H9 (cell line): ENCODE measurements at regions not wholly inside any gene's neighbourhood (a gene's known extent, or its start where the extent isn't known, plus 50 kb on each side); places are given as distances from the start of the nearest gene placed in this dataset.

Experiments used
- DNase-seq: peaks from one replicate; pipeline ENCODE4 v3.0.0-alpha.2; 2017
- H2AFZ ChIP-seq: one replicate; pipeline ENCODE4 v1.6.1; 2013; ENCODE audit warnings: mild to moderate bottlenecking, low read length, control low read depth, moderate library complexity
- H2AK5ac ChIP-seq: 2 replicates; pipeline ENCODE4 v1.6.1; 2013; ENCODE audit warnings: low read length, control low read depth, mixed read lengths; ENCODE audit not compliant: insufficient read length
- H2BK120ac ChIP-seq: one replicate; pipeline ENCODE4 v1.6.1; 2013; ENCODE audit warnings: low read depth, mild to moderate bottlenecking, low read length, control low read depth, inconsistent platforms; ENCODE audit not compliant: poor library complexity, severe bottlenecking
- H2BK12ac ChIP-seq: 2 replicates; pipeline ENCODE4 v1.6.1; 2013; ENCODE audit warnings: low read length, control low read depth, mixed read lengths, low read depth; ENCODE audit not compliant: insufficient read length
- H2BK15ac ChIP-seq: 2 replicates; pipeline ENCODE4 v1.6.1; 2013; ENCODE audit warnings: low read depth, low read length, control low read depth
- H2BK20ac ChIP-seq: one replicate; pipeline ENCODE4 v1.6.1; 2013; ENCODE audit warnings: low read depth, mild to moderate bottlenecking, low read length, control low read depth, inconsistent platforms; ENCODE audit not compliant: poor library complexity, severe bottlenecking
- H2BK5ac ChIP-seq: 2 replicates; pipeline ENCODE4 v1.6.1; 2013; ENCODE audit warnings: low read length, control low read depth, mixed read lengths; ENCODE audit not compliant: insufficient read length
- H3K14ac ChIP-seq: 2 replicates; pipeline ENCODE4 v1.6.1; 2013; ENCODE audit warnings: low read length, control low read depth; ENCODE audit not compliant: insufficient read depth
- H3K18ac ChIP-seq: 2 replicates; pipeline ENCODE4 v1.6.1; 2013; ENCODE audit warnings: low read depth, mild to moderate bottlenecking, mixed read lengths, low read length, control low read depth; ENCODE audit not compliant: insufficient read length
- H3K23ac ChIP-seq: 2 replicates; pipeline ENCODE4 v1.6.1; 2013; ENCODE audit warnings: low read length, control low read depth, mixed read lengths, low read depth; ENCODE audit not compliant: insufficient read length
- H3K23me2 ChIP-seq: 2 replicates; pipeline ENCODE4 v1.6.1; 2013; ENCODE audit warnings: low read depth, mild to moderate bottlenecking, mixed read lengths, low read length, control low read depth; ENCODE audit not compliant: insufficient read length, poor library complexity, severe bottlenecking
- H3K27ac ChIP-seq: 2 replicates; pipeline ENCODE4 v1.5.1; 2013; ENCODE audit warnings: low read length, control low read depth, mixed read lengths, low read depth; ENCODE audit not compliant: insufficient read length
- H3K27me3 ChIP-seq: 2 replicates; pipeline ENCODE4 v1.6.1; 2013; ENCODE audit warnings: low read length, control low read depth, inconsistent platforms; ENCODE audit not compliant: insufficient read depth
- H3K4ac ChIP-seq: 2 replicates; pipeline ENCODE4 v1.6.1; 2013; ENCODE audit warnings: low read depth, mild to moderate bottlenecking, control low read depth, inconsistent platforms, low read length, moderate library complexity
- H3K4me1 ChIP-seq: 2 replicates; pipeline ENCODE4 v1.6.1; 2013; ENCODE audit warnings: low read length, control low read depth, inconsistent platforms; ENCODE audit not compliant: insufficient read depth
- H3K4me2 ChIP-seq: 2 replicates; pipeline ENCODE4 v1.6.1; 2013; ENCODE audit warnings: low read length, control low read depth, mixed read lengths; ENCODE audit not compliant: insufficient read length, insufficient read depth
- H3K56ac ChIP-seq: 2 replicates; pipeline ENCODE4 v1.6.1; 2013; ENCODE audit warnings: low read depth, mild to moderate bottlenecking, mixed read lengths, low read length, control low read depth; ENCODE audit not compliant: insufficient read length
- H3K79me1 ChIP-seq: 2 replicates; pipeline ENCODE4 v1.6.1; 2013; ENCODE audit warnings: low read depth, mild to moderate bottlenecking, moderate library complexity, low read length, control low read depth, inconsistent platforms; ENCODE audit not compliant: insufficient read depth, poor library complexity, severe bottlenecking
- H3K79me2 ChIP-seq: 2 replicates; pipeline ENCODE4 v1.6.1; 2013; ENCODE audit warnings: low read length, control low read depth, inconsistent platforms; ENCODE audit not compliant: insufficient read depth
- H3K9ac ChIP-seq: 2 replicates; pipeline ENCODE4 v1.6.1; 2013; ENCODE audit warnings: low read length, control low read depth, mixed read lengths; ENCODE audit not compliant: insufficient read length; ENCODE audit errors: extremely low read depth
- H3K9me3 ChIP-seq: one replicate; pipeline ENCODE4 v1.6.1; 2013; ENCODE audit warnings: low read depth, low read length, inconsistent platforms; ENCODE audit not compliant: control insufficient read depth
- H3T11ph ChIP-seq: one replicate; pipeline ENCODE4 v1.6.1; 2013; ENCODE audit warnings: mild to moderate bottlenecking, low read length, control low read depth, inconsistent platforms
- H4K20me1 ChIP-seq: one replicate; pipeline ENCODE4 v1.6.1; 2013; ENCODE audit not compliant: control insufficient read depth, insufficient read length, insufficient read depth
- H4K5ac ChIP-seq: 2 replicates; pipeline ENCODE4 v1.6.1; 2013; ENCODE audit warnings: low read depth, mild to moderate bottlenecking, mixed read lengths, low read length, control low read depth; ENCODE audit not compliant: insufficient read length
- H4K8ac ChIP-seq: replicated peaks from 2 replicates; pipeline ENCODE4 v1.6.1; 2013; ENCODE audit warnings: low read length, control low read depth, mixed read lengths, low read depth; ENCODE audit not compliant: insufficient read length
- H4K91ac ChIP-seq: 2 replicates; pipeline ENCODE4 v1.6.1; 2013; ENCODE audit warnings: low read depth, mild to moderate bottlenecking, moderate library complexity, mixed read lengths, low read length, control low read depth; ENCODE audit not compliant: insufficient read length
- H3K27ac Mint-ChIP-seq, 3 experiments: 2 replicates in 2 of 3; 3 replicates in 1 of 3; pipeline ENCODE4 v1.8.0; 2020 to 2021; ENCODE audit warnings: mixed read lengths in 3 of 3, mild to moderate bottlenecking in 1 of 3, moderate library complexity in 1 of 3
- H3K27me3 Mint-ChIP-seq: 2 replicates; pipeline ENCODE4 v1.8.0; 2021; ENCODE audit warnings: low read depth, mild to moderate bottlenecking, moderate library complexity, mixed read lengths
- H3K36me3 Mint-ChIP-seq, 3 experiments: 2 replicates in 2 of 3; 3 replicates in 1 of 3; pipeline ENCODE4 v1.8.0; 2020 to 2021; ENCODE audit warnings: low read depth in 3 of 3, mixed read lengths in 3 of 3; ENCODE audit not compliant: insufficient read depth in 1 of 3
- H3K4me1 Mint-ChIP-seq, 2 experiments: 2 replicates each; pipeline ENCODE4 v1.8.0; 2020; ENCODE audit warnings: mixed read lengths in 2 of 2
- H3K4me3 Mint-ChIP-seq, 2 experiments: 2 replicates in 1 of 2; 3 replicates in 1 of 2; pipeline ENCODE4 v1.8.0; 2020 to 2021; ENCODE audit warnings: mild to moderate bottlenecking in 2 of 2, mixed read lengths in 2 of 2, moderate library complexity in 1 of 2
- H3K9me3 Mint-ChIP-seq, 2 experiments: 2 replicates in 1 of 2; 3 replicates in 1 of 2; pipeline ENCODE4 v1.8.0; 2020; ENCODE audit warnings: mild to moderate bottlenecking in 2 of 2, mixed read lengths in 2 of 2, moderate library complexity in 1 of 2
- WGBS: extraction: QIAGEN DNeasy Blood & Tissue Kit; methylation state at CpG from one replicate; pipeline ENCODE4 v1.1.7; 2013; ENCODE audit warnings: missing lambda C conversion rate, low lambda C conversion rate, mixed read lengths; ENCODE audit not compliant: insufficient read length; ENCODE audit errors: extremely low coverage; 5-methylcytosine and 5-hydroxymethylcytosine counted together
- TF ChIP-seq, protein P1 (sequence below): fragments of 200-600 bp; sonication (generic); conservative IDR thresholded peaks from 3 replicates; pipeline ENCODE4 v1.8.0; 2021; ENCODE audit warnings: antibody characterized with exemption, mild to moderate bottlenecking

DNA sequence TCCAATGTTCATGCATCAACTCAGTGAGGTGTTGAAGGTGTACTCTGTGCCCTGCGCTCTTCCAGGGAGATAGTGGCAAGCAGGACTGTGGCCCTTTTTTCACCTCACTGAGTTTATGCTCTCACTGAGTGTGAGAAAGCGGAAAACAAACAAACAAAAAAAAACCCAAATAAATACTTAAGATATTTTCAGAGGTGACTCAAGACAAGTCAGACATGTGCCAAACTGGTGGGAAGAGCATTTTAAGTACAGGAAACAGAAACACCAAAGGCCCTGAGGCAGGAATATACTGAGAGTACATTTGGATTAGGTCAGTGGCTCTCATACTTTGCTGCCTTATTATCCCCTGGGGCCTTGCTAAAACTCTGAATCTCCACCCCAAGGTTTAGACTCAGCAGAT is 111.9 kb upstream of the IGFBP3 start:
- DNase-seq, result no peak
- WGBS, result no CpG with 5 or more reads among the region's 2 CpGs
- Histone ChIP-seq H3T11ph (no peak overlapping the region), H3K9me3 (no peaks in the 10 kb centered on the region), H3K27ac (no peak overlapping the region), H3K4me2 (no peak overlapping the region), H3K56ac (no peak overlapping the region), H2AK5ac (no peak overlapping the region), H4K91ac (no peak overlapping the region), H3K4ac (no peak overlapping the region), H3K9ac (no peak overlapping the region), H3K23ac (no peak overlapping the region), H4K5ac (no peak overlapping the region), H2BK12ac (no peak overlapping the region), H3K79me1 (no peaks in the 10 kb centered on the region), H3K23me2 (no peaks in the 10 kb centered on the region), H3K14ac (no peak overlapping the region; the same call in 1 of the 2 replicates), H2BK20ac (no peak overlapping the region), H3K18ac (no peak overlapping the region), H3K79me2 (no peaks in the 10 kb centered on the region), H2BK5ac (no peak overlapping the region), H3K27me3 (no peaks in the 10 kb centered on the region), H2BK120ac (no peak overlapping the region), H4K8ac (no peak overlapping the region), H4K20me1 (no peaks in the 10 kb centered on the region), H3K4me1 (no peaks in the 10 kb centered on the region), H2BK15ac (no peak overlapping the region), H2AFZ (no peak overlapping the region)
- TF ChIP-seq, protein P1, sequence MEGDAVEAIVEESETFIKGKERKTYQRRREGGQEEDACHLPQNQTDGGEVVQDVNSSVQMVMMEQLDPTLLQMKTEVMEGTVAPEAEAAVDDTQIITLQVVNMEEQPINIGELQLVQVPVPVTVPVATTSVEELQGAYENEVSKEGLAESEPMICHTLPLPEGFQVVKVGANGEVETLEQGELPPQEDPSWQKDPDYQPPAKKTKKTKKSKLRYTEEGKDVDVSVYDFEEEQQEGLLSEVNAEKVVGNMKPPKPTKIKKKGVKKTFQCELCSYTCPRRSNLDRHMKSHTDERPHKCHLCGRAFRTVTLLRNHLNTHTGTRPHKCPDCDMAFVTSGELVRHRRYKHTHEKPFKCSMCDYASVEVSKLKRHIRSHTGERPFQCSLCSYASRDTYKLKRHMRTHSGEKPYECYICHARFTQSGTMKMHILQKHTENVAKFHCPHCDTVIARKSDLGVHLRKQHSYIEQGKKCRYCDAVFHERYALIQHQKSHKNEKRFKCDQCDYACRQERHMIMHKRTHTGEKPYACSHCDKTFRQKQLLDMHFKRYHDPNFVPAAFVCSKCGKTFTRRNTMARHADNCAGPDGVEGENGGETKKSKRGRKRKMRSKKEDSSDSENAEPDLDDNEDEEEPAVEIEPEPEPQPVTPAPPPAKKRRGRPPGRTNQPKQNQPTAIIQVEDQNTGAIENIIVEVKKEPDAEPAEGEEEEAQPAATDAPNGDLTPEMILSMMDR, result no peak
- Mint-ChIP-seq H3K27me3 (no peaks in the 10 kb centered on the region), H3K9me3 (peaks cover 9 to 20% of the 10 kb centered on the region in 2 experiments; a peak in 4 of 5 replicates), H3K4me3 (no peak overlapping the region), H3K4me1 (peaks cover 8% of the 10 kb centered on the region in 2 experiments; a peak in 3 of 4 replicates), H3K36me3 (peaks cover 7 to 15% (median 13%) of the 10 kb centered on the region in 3 experiments; a peak in 6 of 7 replicates), H3K27ac (no peak overlapping the region)
